Ovary (tissue), 3 donors: ENCODE measurements at regions not wholly inside any gene's neighbourhood (a gene's known extent, or its start where the extent isn't known, plus 50 kb on each side); places are given as distances from the start of the nearest gene placed in this dataset.

Source experiments
- EP300 ChIP-seq: sonication (generic); formaldehyde crosslinking; IDR thresholded peaks from one replicate; pipeline ENCODE4 v1.6.1; 2017; ENCODE audit warnings: antibody characterized with exemption
- POLR2A ChIP-seq: fragments of 450-650 bp; IDR thresholded peaks from one replicate; pipeline ENCODE4 v1.6.1; 2017; ENCODE audit warnings: antibody characterized with exemption, mild to moderate bottlenecking, moderate library complexity
- TF ChIP-seq, protein P1 (sequence below), 3 donors: fragments of 450-650 bp in 2 of 3; fragments of 200-600 bp in 1 of 3; IDR thresholded peaks; one replicate each; pipeline versions ENCODE4 v1.5.1 to v1.8.0; 2016 to 2022; ENCODE audit warnings: antibody characterized with exemption in 3 of 3, mild to moderate bottlenecking in 1 of 3
- donor health status: DM: no; HTN: no; CAD: no.

DNA sequence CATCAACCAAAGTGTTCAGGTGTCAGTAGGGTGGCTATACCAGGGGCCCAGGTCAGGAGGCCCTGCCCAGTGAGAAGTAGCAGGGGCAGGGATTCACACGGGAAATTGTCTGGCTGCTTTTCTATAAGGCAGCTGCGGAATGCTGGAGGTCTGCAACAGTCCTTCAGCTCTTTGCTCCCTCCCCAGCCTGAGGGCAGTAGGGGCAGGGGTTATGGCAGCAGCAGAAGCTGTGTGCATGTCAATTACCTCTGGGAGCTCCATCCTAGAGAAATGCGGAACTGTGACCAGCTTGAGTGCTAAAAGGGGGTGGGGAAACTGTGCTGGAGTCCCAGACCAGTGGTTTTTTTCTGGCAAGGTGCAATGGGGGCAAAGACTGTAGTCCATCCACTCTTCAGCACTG is 810.4 kb downstream of the PCDH7 start:
- TF ChIP-seq, protein P1, sequence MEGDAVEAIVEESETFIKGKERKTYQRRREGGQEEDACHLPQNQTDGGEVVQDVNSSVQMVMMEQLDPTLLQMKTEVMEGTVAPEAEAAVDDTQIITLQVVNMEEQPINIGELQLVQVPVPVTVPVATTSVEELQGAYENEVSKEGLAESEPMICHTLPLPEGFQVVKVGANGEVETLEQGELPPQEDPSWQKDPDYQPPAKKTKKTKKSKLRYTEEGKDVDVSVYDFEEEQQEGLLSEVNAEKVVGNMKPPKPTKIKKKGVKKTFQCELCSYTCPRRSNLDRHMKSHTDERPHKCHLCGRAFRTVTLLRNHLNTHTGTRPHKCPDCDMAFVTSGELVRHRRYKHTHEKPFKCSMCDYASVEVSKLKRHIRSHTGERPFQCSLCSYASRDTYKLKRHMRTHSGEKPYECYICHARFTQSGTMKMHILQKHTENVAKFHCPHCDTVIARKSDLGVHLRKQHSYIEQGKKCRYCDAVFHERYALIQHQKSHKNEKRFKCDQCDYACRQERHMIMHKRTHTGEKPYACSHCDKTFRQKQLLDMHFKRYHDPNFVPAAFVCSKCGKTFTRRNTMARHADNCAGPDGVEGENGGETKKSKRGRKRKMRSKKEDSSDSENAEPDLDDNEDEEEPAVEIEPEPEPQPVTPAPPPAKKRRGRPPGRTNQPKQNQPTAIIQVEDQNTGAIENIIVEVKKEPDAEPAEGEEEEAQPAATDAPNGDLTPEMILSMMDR (IDR thresholded peaks at IDR 0.05), result no peak
- no peak for TF ChIP-seq POLR2A
- TF ChIP-seq EP300, result no peak
